Stimulated activated CD4-positive, alpha-beta T cell treated with anti-CD3 and anti-CD28 coated beads, Interleukin-1b, Interleukin-23, amount 100 ng/mL, for 4 hours (primary cell): ENCODE measurements at regions not wholly inside any gene's neighbourhood (a gene's known extent, or its start where the extent isn't known, plus 50 kb on each side); places are given as distances from the start of the nearest gene placed in this dataset.

Experiments
- DNase-seq, 2 donors: peaks; one replicate each; pipeline ENCODE4 v3.0.0-alpha.2; 2020; ENCODE audit warnings: low read depth in 2 of 2

DNA sequence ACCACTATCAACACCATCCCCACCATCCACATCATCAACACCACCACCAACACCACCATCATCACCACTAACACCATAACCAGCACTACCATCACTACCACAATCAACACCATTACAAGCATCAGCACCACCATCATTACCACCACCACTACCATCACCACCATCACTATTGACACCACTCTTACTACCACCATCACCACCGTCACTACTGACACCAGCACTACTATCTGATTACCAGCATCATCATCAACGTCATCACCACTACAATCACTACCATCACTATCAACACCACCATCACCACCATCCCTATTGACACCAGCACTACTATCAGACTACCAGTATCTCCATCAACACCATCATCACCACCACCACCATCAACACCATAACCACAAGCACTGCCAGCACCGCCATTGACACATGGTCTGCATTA lies 106.1 kb upstream of the RUNX3 start:
- no peak for DNase-seq

DNA sequence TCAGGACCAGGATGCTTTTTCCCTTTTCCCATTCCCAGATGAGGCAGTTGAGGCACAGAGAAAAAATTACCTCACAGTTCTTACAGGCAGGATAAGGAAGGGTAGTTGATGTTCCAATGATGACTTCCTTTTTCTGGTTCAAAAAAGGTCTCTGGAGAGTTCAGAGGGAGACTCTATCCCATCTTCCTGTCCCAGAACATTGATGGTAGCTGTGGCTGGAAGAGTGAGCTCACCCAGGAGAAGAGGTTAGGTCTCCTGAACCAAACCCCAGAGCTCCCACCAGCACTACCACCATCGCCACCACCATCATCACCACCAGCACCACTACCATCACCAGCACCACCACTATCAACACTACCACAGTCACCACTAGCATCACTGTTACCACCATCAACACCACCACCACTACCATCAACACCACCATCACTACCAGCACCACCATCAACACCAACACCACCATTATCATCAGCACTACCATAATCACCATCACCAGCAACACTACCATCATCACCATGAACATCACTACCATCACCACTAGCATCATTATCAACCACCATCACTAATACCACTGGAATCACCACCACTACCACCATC lies 105.5 kb upstream of the RUNX3 start:
- DNase-seq, result no peak

DNA sequence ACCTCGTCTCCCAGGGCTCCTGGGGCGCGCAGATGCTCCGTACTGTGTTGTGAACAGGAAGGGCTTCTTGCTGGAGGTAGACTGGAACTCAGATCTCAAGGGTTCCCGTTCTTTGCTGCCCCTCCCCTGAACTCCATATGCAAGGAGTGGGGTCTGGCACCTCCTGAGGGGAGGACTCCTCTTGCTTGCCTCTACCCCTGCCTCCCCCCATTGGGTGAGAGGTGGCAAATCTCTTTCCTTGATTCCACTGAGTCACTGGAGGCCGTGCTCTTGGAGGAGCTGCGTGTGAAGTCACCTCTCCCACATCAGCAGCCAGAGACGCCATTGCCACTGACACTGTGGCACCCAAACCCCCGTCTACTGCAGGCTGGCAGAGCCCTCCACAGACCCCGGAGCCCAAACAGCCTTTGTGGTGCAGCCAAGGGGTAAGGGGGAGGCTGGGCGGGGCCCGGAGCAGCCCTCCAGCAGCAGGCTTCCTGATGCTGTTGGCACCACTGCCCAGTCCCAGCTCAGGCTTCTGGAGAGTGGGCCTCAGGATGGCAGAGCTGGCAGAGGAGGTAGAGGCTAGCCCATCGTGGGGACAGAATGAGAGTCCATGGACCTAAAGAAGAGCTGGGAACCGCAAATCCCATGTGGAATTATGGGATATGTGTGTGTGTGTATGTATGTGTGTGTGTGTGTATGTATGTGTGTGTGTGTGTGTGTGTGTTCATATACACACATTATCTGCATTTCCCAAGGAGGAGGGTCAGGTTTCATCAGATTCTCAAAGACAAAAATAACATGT lies 104.9 kb upstream of the RUNX3 start:
- no peak for DNase-seq

- DNase-seq, result no peak
These were observed 104.0 kb upstream of the RUNX3 start for GRCh38 chr1:25033828-25034705.

DNA sequence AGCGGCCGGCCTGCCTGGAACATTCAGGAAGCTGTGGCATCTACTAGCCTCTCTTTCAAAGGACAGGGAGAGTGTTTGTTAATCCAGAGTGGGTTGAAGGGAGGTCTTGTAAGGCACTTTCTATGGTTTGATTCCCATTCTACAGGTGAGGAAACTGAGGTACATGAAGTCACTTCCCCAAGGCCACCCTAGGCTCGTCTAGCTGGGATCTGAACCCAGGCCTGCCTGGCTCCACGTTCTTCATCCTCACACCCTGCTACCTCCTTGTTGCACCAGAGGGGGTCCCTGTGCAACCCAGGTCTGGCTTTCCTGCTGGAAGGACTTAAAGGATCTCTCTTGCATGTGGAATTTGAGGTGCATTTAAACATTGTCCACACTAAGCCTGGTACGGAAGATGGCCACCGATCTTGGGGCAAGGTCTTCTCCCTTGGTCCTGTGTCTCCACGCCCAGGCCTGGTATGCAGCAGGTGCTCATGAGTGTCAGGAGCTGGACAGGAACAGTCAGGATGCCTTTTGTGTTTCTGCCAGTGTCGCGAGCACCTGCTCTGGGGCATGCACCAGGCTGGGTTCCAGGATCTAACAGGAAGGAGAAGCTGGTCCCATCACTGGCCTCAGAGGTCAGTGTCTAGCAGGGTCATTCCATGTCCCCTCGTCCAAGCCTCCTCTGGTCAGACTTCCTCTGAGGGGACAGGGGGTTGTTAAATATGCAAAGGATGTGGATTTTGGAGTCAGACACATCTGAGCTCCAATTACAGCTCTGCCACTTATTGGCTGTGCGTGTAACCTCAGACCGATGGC lies 103.2 kb upstream of the RUNX3 start:
- no peak for DNase-seq

GRCh38 chr1:25031966-25032667 lies 102.0 kb upstream of the RUNX3 start:
- DNase-seq, result peak in 1 of 2 donors; percentile 38

DNA sequence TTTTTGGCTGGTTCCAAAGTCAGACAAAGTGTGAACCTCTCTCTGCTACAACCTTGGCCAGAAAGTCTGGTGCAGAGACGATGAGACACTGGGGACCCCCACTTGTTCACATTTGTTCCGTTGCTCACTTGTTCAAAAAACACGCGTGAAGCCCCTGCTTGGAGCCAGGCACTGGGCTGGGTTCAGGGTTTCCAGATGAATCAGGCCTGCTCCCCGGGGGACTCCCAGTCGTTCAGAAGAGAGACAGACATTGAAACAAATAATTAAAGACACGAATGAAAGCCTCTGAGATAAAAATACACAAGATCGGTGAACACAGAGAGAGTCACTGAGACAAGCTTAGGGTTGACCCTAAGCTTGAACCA lies 101.5 kb upstream of the RUNX3 start:
- peak in 1 of 2 donors; percentile 51 for DNase-seq

GRCh38 chr1:25030674-25031589 lies 100.9 kb upstream of the RUNX3 start:
- peak; percentile 55 to 66 for DNase-seq

- no peak for DNase-seq
These were observed 99.9 kb upstream of the RUNX3 start for GRCh38 chr1:25030012-25030411.

- DNase-seq, result no peak
These were observed 99.0 kb upstream of the RUNX3 start for GRCh38 chr1:25028907-25029599.

- no peak for DNase-seq
These were observed 98.5 kb upstream of the RUNX3 start for GRCh38 chr1:25028587-25028906.

DNA sequence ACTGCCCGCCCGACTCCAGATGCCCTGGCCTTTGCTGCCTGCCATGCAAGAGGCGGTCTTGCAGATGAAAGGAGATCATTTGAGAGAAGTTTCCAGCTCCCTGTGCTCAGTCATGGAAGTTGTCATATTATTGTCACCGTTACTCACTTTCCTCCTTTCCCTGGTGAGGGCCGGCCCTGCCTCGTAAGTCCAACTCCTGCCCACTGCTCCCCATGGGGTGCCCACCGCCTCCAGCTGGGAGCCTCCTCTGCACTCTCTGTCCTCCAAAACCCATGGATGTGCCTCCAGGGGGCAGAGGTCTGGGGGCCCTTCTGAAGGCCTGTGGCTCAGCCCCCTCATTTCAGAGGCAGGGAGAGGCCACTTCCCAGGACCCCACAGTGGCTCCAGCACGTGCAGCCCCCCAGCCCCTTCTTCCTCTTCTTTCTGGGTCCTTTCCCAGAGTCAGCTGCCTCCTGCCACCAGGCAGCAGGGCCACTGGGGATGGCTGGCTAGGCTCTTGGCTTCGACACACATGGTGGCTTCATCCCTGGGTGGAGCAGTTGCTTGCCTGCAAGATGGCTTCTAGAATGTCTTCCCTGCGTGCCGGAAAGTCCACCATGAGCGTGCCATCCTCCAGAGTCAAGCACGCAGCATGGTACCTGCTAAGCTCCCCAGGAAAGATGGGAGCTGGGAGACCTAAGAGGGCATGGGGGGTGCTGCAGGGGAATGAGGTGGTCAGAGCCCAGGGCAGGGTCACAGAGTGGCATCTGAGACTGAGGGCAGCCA lies 97.9 kb upstream of the RUNX3 start:
- no peak for DNase-seq

- DNase-seq, result no peak
These were observed 96.8 kb upstream of the RUNX3 start for GRCh38 chr1:25026730-25027450.

- DNase-seq, result no peak
These were observed 96.2 kb upstream of the RUNX3 start for GRCh38 chr1:25026304-25026703.

GRCh38 chr1:25024615-25025350 lies 94.7 kb upstream of the RUNX3 start:
- DNase-seq, result no peak

DNA sequence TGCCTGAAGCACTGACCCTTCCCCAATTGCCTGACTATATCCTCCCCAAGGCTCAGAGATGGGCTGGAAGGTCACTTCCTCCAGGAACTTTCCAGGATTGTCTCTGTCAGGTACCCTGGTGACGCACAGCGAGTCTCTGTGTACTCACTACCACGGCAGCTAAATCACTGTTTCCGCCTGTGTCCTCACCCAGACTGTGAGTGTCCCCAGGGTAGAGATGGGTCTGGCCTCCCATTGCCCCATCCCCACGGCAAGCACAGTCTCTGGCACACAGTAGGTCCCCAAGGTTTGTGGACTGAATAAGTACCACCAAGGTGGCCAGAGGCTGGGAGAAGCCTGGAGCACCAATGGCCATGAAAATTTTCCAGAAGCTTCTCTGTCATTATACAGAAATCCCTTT lies 93.8 kb upstream of the RUNX3 start:
- DNase-seq, result no peak

- DNase-seq, result no peak
These were observed 93.1 kb upstream of the RUNX3 start for GRCh38 chr1:25023190-25023578.
